ENCODE measurements at regions not wholly inside any gene's neighbourhood (a gene's known extent, or its start where the extent isn't known, plus 50 kb on each side); places are given as distances from the start of the nearest gene placed in this dataset.

- DNase-seq = no peak
Observed at GRCh38 chr11:33615751-33616150, 84.9 kb downstream of the C11orf91 start.

GRCh38 chr11:33613404-33613803 lies 87.2 kb downstream of the C11orf91 start:
- DNase-seq = no peak

- no peak for DNase-seq
Observed at GRCh38 chr11:33610903-33611302, 89.7 kb downstream of the C11orf91 start.

GRCh38 chr11:33608386-33608785 lies 92.2 kb downstream of the C11orf91 start:
- DNase-seq = no peak

- no peak for DNase-seq
Observed at GRCh38 chr11:33606762-33607161, 93.9 kb downstream of the C11orf91 start.

- DNase-seq = no peak
Observed at GRCh38 chr11:33605703-33606102, 94.9 kb downstream of the C11orf91 start.

- no peak for DNase-seq
Observed at GRCh38 chr11:33598426-33599069, 102.1 kb downstream of the C11orf91 start.

- no peak for DNase-seq
Observed at GRCh38 chr11:33594188-33594587, 106.4 kb downstream of the C11orf91 start.

GRCh38 chr11:33590441-33590840 lies 110.2 kb downstream of the C11orf91 start:
- DNase-seq = no peak

GRCh38 chr11:33588056-33588455 lies 112.6 kb downstream of the C11orf91 start:
- DNase-seq = no peak

- DNase-seq = no peak
Observed at GRCh38 chr11:33585586-33586209, 114.9 kb downstream of the C11orf91 start.

- DNase-seq = no peak
Observed at GRCh38 chr11:33582636-33583325, 117.8 kb downstream of the C11orf91 start.

GRCh38 chr11:33579101-33579500 lies 121.5 kb downstream of the C11orf91 start:
- no peak for DNase-seq

- DNase-seq = no peak
Observed at GRCh38 chr11:33577204-33577603, 123.4 kb downstream of the C11orf91 start.

- DNase-seq = no peak
Observed at GRCh38 chr11:33575311-33575710, 125.3 kb downstream of the C11orf91 start.

- no peak for DNase-seq
Observed at GRCh38 chr11:33574331-33574730, 126.3 kb downstream of the C11orf91 start.

GRCh38 chr11:33569333-33569732 lies 131.3 kb downstream of the C11orf91 start:
- DNase-seq = no peak

- DNase-seq = no peak
Observed at GRCh38 chr11:33567004-33567403, 133.6 kb downstream of the C11orf91 start.

GRCh38 chr11:33564856-33565453 lies 135.7 kb downstream of the C11orf91 start:
- DNase-seq = no peak

- no peak for DNase-seq
Observed at GRCh38 chr11:33560729-33561128, 139.9 kb downstream of the C11orf91 start.

- no peak for DNase-seq
Observed at GRCh38 chr11:33559567-33559966, 141.1 kb downstream of the C11orf91 start.

- no peak for DNase-seq
Observed at GRCh38 chr11:33558097-33558496, 142.5 kb downstream of the C11orf91 start.

- no peak for DNase-seq
Observed at GRCh38 chr11:33557201-33557600, 143.4 kb downstream of the C11orf91 start.

GRCh38 chr11:33554219-33554618 lies 146.4 kb downstream of the C11orf91 start:
- no peak for DNase-seq

Data from activated naive CD4-positive, alpha-beta T cell treated with Interleukin-2 at 50 U/mL for 16 hours (primary cell).